ENCODE measurements at regions not wholly inside any gene's neighbourhood (a gene's known extent, or its start where the extent isn't known, plus 50 kb on each side); places are given as distances from the start of the nearest gene placed in this dataset.
"Not testable (repeated sequence)": the region's sequence is repeated elsewhere in the genome, so short reads cannot be mapped to it uniquely, and the experiment has no call there.

DNA sequence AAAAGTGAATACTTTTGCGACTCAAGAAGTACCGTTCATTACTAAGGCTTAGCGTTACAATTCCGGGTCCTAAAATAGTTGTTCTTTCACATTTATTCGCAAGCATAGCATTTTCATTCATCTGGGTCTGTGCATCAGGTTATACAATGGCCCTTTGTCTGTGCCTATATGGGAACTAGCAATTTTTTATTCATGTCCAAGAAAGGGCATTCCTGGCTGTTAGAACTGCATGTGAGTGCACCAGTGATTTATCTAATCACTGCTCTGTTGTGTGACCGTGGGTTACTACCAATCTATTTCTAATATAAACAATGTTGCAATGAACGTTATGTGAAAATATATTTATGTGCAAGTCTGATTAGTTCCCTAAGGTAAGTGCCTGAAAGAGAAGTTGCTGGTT is 63.8 kb downstream of the SPANXA1 start:
- H3K4me2 ChIP-seq (ENCODE audit: insufficient read depth, low read length); H3K27me3 ChIP-seq (ENCODE audit: insufficient read depth, low read length); DNase-seq (ENCODE audit: insufficient read length, low spot score, missing footprints); H3K27ac ChIP-seq (ENCODE audit: low read depth, low read length); H3K4me1 ChIP-seq (ENCODE audit: insufficient read depth, low read length); H4K20me1 ChIP-seq (ENCODE audit: insufficient read depth, low read length); H3K9me3 ChIP-seq (ENCODE audit: low read depth, low read length); H2AFZ ChIP-seq (ENCODE audit: low read length); H3K36me3 ChIP-seq (ENCODE audit: insufficient read depth, low read length); H3K4me3 ChIP-seq (ENCODE audit: insufficient read depth, low read length); H3K79me2 ChIP-seq (ENCODE audit: insufficient read depth, low read length): not testable (repeated sequence)

DNA sequence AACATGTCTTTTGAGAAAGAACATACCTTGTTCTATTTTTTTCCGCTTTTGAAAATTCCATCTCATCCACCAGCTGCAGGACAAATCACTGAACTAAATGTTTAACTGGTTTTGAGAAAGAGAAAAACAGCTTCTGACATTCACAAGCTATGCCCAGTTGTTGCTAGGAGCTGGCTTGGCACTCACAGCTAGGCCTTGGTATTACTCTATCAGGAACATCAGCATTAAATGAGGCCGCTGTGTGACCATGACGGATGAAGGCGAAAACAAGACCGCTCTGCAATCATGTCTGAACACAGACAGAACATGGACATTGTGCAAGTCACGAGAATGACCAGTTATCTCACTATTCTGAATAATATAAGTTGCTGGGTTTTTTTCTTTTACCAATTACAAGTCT is 108.8 kb downstream of the SPANXA1 start:
- not testable (repeated sequence) for H3K27me3 ChIP-seq (ENCODE audit: insufficient read depth, low read length); DNase-seq (ENCODE audit: insufficient read length, low spot score, missing footprints); H3K9me3 ChIP-seq (ENCODE audit: low read depth, low read length); H3K36me3 ChIP-seq (ENCODE audit: insufficient read depth, low read length); H4K20me1 ChIP-seq (ENCODE audit: insufficient read depth, low read length); H3K4me1 ChIP-seq (ENCODE audit: insufficient read depth, low read length); H2AFZ ChIP-seq (ENCODE audit: low read length); H3K79me2 ChIP-seq (ENCODE audit: insufficient read depth, low read length); H3K4me2 ChIP-seq (ENCODE audit: insufficient read depth, low read length); H3K4me3 ChIP-seq (ENCODE audit: insufficient read depth, low read length); H3K27ac ChIP-seq (ENCODE audit: low read depth, low read length)

DNA sequence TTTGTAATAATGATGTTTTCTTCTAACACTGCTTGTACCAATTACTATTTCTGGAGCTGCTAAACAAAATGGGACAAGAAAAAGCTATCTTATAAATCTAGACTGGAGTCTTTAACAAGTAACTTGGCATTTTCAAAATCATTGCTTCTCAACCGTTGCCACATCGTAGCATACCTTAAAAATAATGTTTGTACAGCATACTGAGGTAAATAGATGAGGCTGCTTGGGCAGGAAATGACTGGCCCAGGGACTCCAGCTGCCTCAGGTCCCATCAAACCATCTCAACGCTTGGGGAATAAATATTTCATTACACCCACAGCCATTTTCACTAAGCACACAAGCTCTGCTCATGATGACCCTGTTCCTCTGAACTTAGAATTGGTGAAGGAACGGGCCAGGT is 115.1 kb downstream of the SPANXA1 start:
- no peak overlapping the region for H3K4me2 ChIP-seq (ENCODE audit: insufficient read depth, low read length)
- no peak overlapping the region for H2AFZ ChIP-seq (ENCODE audit: low read length)
- TF ChIP-seq, protein P1, sequence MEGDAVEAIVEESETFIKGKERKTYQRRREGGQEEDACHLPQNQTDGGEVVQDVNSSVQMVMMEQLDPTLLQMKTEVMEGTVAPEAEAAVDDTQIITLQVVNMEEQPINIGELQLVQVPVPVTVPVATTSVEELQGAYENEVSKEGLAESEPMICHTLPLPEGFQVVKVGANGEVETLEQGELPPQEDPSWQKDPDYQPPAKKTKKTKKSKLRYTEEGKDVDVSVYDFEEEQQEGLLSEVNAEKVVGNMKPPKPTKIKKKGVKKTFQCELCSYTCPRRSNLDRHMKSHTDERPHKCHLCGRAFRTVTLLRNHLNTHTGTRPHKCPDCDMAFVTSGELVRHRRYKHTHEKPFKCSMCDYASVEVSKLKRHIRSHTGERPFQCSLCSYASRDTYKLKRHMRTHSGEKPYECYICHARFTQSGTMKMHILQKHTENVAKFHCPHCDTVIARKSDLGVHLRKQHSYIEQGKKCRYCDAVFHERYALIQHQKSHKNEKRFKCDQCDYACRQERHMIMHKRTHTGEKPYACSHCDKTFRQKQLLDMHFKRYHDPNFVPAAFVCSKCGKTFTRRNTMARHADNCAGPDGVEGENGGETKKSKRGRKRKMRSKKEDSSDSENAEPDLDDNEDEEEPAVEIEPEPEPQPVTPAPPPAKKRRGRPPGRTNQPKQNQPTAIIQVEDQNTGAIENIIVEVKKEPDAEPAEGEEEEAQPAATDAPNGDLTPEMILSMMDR (IDR thresholded peaks at IDR 0.05; ENCODE audit: extremely low read depth, low read depth, low read length): no peak
- H3K36me3 ChIP-seq (ENCODE audit: insufficient read depth, low read length): no peaks in the 10 kb centered on the region
- H3K27me3 ChIP-seq (ENCODE audit: insufficient read depth, low read length): no peaks in the 10 kb centered on the region
- H3K9me3 ChIP-seq (ENCODE audit: low read depth, low read length): no peaks in the 10 kb centered on the region
- peaks cover 7% of the 10 kb centered on the region for H3K4me1 ChIP-seq (ENCODE audit: insufficient read depth, low read length)
- no peak overlapping the region for H3K4me3 ChIP-seq (ENCODE audit: insufficient read depth, low read length)
- no peaks in the 10 kb centered on the region for H3K79me2 ChIP-seq (ENCODE audit: insufficient read depth, low read length)
- no peaks in the 10 kb centered on the region for H4K20me1 ChIP-seq (ENCODE audit: insufficient read depth, low read length)
- DNase-seq (ENCODE audit: insufficient read length, low spot score, missing footprints): no peak
- H3K27ac ChIP-seq (ENCODE audit: low read depth, low read length): peak overlapping the region; percentile 56

DNA sequence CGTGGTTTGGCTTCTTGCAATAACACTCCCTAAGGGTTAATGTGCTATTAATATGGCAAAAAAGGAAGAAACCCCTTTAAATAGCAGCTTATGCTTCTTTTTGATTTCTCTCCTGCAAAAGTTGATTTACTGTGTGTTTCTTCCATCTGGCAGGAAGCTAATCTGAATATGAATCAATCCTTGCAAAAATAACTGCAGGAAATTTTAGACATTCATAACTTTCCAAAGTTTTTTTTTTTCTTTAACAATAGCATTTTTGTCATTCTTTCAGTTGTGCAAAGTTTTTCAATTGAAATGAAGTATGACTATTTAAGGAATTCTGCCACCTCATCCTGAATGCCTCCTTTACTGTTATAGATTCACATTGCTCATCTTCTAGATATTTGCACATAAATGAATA is 115.6 kb downstream of the SPANXA1 start:
- peak overlapping the region; percentile 3 for H3K4me2 ChIP-seq (ENCODE audit: insufficient read depth, low read length)
- H2AFZ ChIP-seq (ENCODE audit: low read length): no peak overlapping the region
- H3K27ac ChIP-seq (ENCODE audit: low read depth, low read length): no peak overlapping the region
- no peak overlapping the region for H3K4me3 ChIP-seq (ENCODE audit: insufficient read depth, low read length)
- no peaks in the 10 kb centered on the region for H4K20me1 ChIP-seq (ENCODE audit: insufficient read depth, low read length)
- no peaks in the 10 kb centered on the region for H3K9me3 ChIP-seq (ENCODE audit: low read depth, low read length)
- DNase-seq (ENCODE audit: insufficient read length, low spot score, missing footprints): no peak
- H3K4me1 ChIP-seq (ENCODE audit: insufficient read depth, low read length): peaks cover 7% of the 10 kb centered on the region
- TF ChIP-seq, protein P1 (IDR thresholded peaks at IDR 0.05; ENCODE audit: extremely low read depth, low read depth, low read length): no peak
- H3K27me3 ChIP-seq (ENCODE audit: insufficient read depth, low read length): no peaks in the 10 kb centered on the region
- H3K36me3 ChIP-seq (ENCODE audit: insufficient read depth, low read length): no peaks in the 10 kb centered on the region
- no peaks in the 10 kb centered on the region for H3K79me2 ChIP-seq (ENCODE audit: insufficient read depth, low read length)

DNA sequence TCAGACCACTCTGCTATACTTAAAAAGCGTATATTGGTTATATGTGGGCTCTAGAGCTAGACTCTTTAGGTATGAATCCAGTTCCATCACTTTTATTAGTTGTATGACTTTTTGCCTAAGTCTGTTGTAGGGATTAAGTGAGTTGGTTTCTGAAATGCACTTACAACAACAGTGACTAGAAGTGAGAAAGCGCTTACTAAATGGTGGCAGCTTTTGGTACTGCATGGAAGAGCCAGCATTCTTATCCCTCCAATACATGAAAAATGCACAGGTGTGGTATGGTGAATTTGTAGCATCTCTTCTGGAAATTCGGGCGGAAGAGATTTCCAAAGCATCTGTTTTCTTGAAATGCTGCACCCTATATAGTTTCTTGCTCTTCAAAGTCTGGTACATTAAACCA is 117.1 kb downstream of the SPANXA1 start:
- Histone ChIP-seq H3K27me3 (ENCODE audit: insufficient read depth, low read length) (no peaks in the 10 kb centered on the region), H3K4me1 (ENCODE audit: insufficient read depth, low read length) (peaks cover 7% of the 10 kb centered on the region), H2AFZ (ENCODE audit: low read length) (no peak overlapping the region), H3K79me2 (ENCODE audit: insufficient read depth, low read length) (no peaks in the 10 kb centered on the region), H4K20me1 (ENCODE audit: insufficient read depth, low read length) (no peaks in the 10 kb centered on the region), H3K4me2 (ENCODE audit: insufficient read depth, low read length) (no peak overlapping the region), H3K4me3 (ENCODE audit: insufficient read depth, low read length) (no peak overlapping the region), H3K27ac (ENCODE audit: low read depth, low read length) (no peak overlapping the region), H3K9me3 (ENCODE audit: low read depth, low read length) (no peaks in the 10 kb centered on the region), H3K36me3 (ENCODE audit: insufficient read depth, low read length) (no peaks in the 10 kb centered on the region)
- TF ChIP-seq, protein P1 (IDR thresholded peaks at IDR 0.05; ENCODE audit: extremely low read depth, low read depth, low read length): peak; percentile 14
- no peak for DNase-seq (ENCODE audit: insufficient read length, low spot score, missing footprints)

Measured in osteoblast (primary cell).